ENCODE measurements at regions not wholly inside any gene's neighbourhood (a gene's known extent, or its start where the extent isn't known, plus 50 kb on each side); places are given as distances from the start of the nearest gene placed in this dataset.

GRCh38 chr3:75136100-75136897 lies 521.8 kb upstream of the CNTN3 start:
- no peak overlapping the region for H3K9ac ChIP-seq (ENCODE audit: low read depth, low read length)
- intact Hi-C loops (cut with micrococcal nuclease) (no loop called here), dilution Hi-C loops (cut with HindIII; ENCODE audit: low sequenced_read_pairs, unreplicated experiment) (no loop called here), in situ Hi-C loops (cut with MboI; ENCODE audit: low sequenced_read_pairs) (no loop called here)
- TF ChIP-seq RAD21 (IDR thresholded peaks at IDR 0.05; ENCODE audit: low read length) (no peak), BHLHE40 (IDR thresholded peaks at IDR 0.05; ENCODE audit: low read depth, low read length) (no peak), MAZ (IDR thresholded peaks at IDR 0.05; ENCODE audit: borderline replicate concordance, low read depth, low read length) (no peak), CHD1 (IDR thresholded peaks at IDR 0.05; ENCODE audit: low read depth, low read length) (no peak), NFE2L2 (IDR thresholded peaks at IDR 0.05; ENCODE audit: low read depth, low read length) (no peak), CEBPB (IDR thresholded peaks at IDR 0.05; ENCODE audit: low read depth, low read length) (no peak), MXI1 (IDR thresholded peaks at IDR 0.05; ENCODE audit: borderline replicate concordance, low read depth, low read length) (no peak), MAFK (IDR thresholded peaks at IDR 0.05; ENCODE audit: low read depth, low read length) (no peak), CTCF (conservative IDR thresholded peaks at IDR 0.05; ENCODE audit: low read depth, low read length) (no peak), FOS (IDR thresholded peaks at IDR 0.05; ENCODE audit: low read depth, low read length) (no peak), POLR2A (IDR thresholded peaks at IDR 0.05; ENCODE audit: low read depth, low read length) (no peak), USF2 (IDR thresholded peaks at IDR 0.05; ENCODE audit: low read depth, low read length) (no peak), RCOR1 (IDR thresholded peaks at IDR 0.05; ENCODE audit: insufficient replicate concordance, low read length) (no peak), ELK1 (IDR thresholded peaks at IDR 0.05; ENCODE audit: borderline replicate concordance, low read depth, low read length) (no peak), RFX5 (IDR thresholded peaks at IDR 0.05; ENCODE audit: low read depth, low read length) (no peak), SMC3 (IDR thresholded peaks at IDR 0.05; ENCODE audit: low read depth, low read length) (no peak)
- H2BK5ac ChIP-seq (ENCODE audit: low read depth, low read length, poor library complexity, severe bottlenecking): no peak overlapping the region
- H2BK20ac ChIP-seq (ENCODE audit: low read depth, low read length): no peak overlapping the region
- H3K36me3 ChIP-seq (ENCODE audit: control insufficient read depth, insufficient read depth, low read length): no peaks in the 10 kb centered on the region
- H3K27me3 ChIP-seq (ENCODE audit: control insufficient read depth, insufficient read depth, low read length): no peaks in the 10 kb centered on the region
- no TSS peak for BruUV-seq (replicated peaks)
- H2AFZ ChIP-seq (replicated peaks; ENCODE audit: low read length, poor library complexity): no peak overlapping the region
- no peaks in the 10 kb centered on the region for H3K9me1 ChIP-seq (ENCODE audit: insufficient read depth, low read length)
- ATAC-seq (ENCODE audit: low read depth) (no peak), DNase-seq (no peak)
- no peak overlapping the region for H4K5ac ChIP-seq (ENCODE audit: low read depth, low read length)
- H4K91ac ChIP-seq (ENCODE audit: insufficient read depth, low read depth, low read length): no peak overlapping the region
- H3K4ac ChIP-seq (ENCODE audit: low read depth, low read length): no peak overlapping the region
- H3K23ac ChIP-seq (ENCODE audit: low read depth, low read length): no peak overlapping the region
- H4K8ac ChIP-seq (ENCODE audit: low read depth in 2 of 2, low read length in 2 of 2): no peak overlapping the region
- no peak overlapping the region for H3K14ac ChIP-seq (replicated peaks; ENCODE audit: low read depth, low read length)
- ChIA-PET CTCF (no interaction called here), POLR2A (ENCODE audit: unreplicated experiment) (interaction anchor here (0.5 kb wide), 1 partner anchor 333 kb away, joined by 3 read pairs; no protein-coding TSS in a partner anchor)
- H3K27ac ChIP-seq (ENCODE audit: insufficient read depth, low read length): no peak overlapping the region
- H2BK15ac ChIP-seq (ENCODE audit: low read depth, low read length): no peak overlapping the region
- no peak overlapping the region for H3K4me3 ChIP-seq (ENCODE audit: insufficient read depth, low read depth, low read length)
- H2AK5ac ChIP-seq (ENCODE audit: low read depth, low read length): no peak overlapping the region
- H4K20me1 ChIP-seq (ENCODE audit: insufficient read depth, low read length): no peaks in the 10 kb centered on the region
- H2BK120ac ChIP-seq (ENCODE audit: low read depth, low read length): no peak overlapping the region
- H3K4me2 ChIP-seq (ENCODE audit: low read depth, low read length): no peak overlapping the region
- H3K9me3 ChIP-seq (ENCODE audit: control insufficient read depth, insufficient read depth, low read length): peaks cover 9% of the 10 kb centered on the region; the same call in 1 of the 2 replicates
- H2AK9ac ChIP-seq (replicated peaks; ENCODE audit: low read depth, low read length, poor library complexity): no peak overlapping the region
- H3K18ac ChIP-seq (ENCODE audit: low read depth, low read length): no peak overlapping the region
- no CpG with 5 or more reads among the region's 14 CpGs for WGBS, 2 experiments (ENCODE audit: extremely low coverage in 2 of 2, insufficient read length in 1 of 2)
- H3K56ac ChIP-seq (ENCODE audit: extremely low read depth, insufficient read depth, low read length): no peak overlapping the region
- H3K79me1 ChIP-seq (ENCODE audit: low read depth in 1 of 2, low read length in 2 of 2): no peaks in the 10 kb centered on the region
- no peaks in the 10 kb centered on the region for H3K4me1 ChIP-seq (ENCODE audit: control insufficient read depth, insufficient read depth, low read length)

All from IMR-90 (cell line).